ENCODE measurements at regions not wholly inside any gene's neighbourhood (a gene's known extent, or its start where the extent isn't known, plus 50 kb on each side); places are given as distances from the start of the nearest gene placed in this dataset.

- no peak overlapping the region for H3K4me3 ChIP-seq (ENCODE audit: low read depth, low read length)
- no peak for TF ChIP-seq CTCF (conservative IDR thresholded peaks at IDR 0.05; ENCODE audit: low read depth, low read length)
- no peak for DNase-seq (ENCODE audit: low read depth)
Measured at GRCh38 chr6:56005426-56005825, 130.0 kb upstream of the BMP5 start.

GRCh38 chr6:56004426-56004825 is 129.0 kb upstream of the BMP5 start:
- peak; percentile 55 for DNase-seq (ENCODE audit: low read depth)
- no peak overlapping the region for H3K4me3 ChIP-seq (ENCODE audit: low read depth, low read length)
- TF ChIP-seq CTCF (conservative IDR thresholded peaks at IDR 0.05; ENCODE audit: low read depth, low read length): no peak

GRCh38 chr6:56003616-56004015 is 128.2 kb upstream of the BMP5 start:
- no peak for TF ChIP-seq CTCF (conservative IDR thresholded peaks at IDR 0.05; ENCODE audit: low read depth, low read length)
- no peak overlapping the region for H3K4me3 ChIP-seq (ENCODE audit: low read depth, low read length)
- DNase-seq (ENCODE audit: low read depth): no peak

GRCh38 chr6:56002336-56002735 is 126.9 kb upstream of the BMP5 start:
- TF ChIP-seq CTCF (conservative IDR thresholded peaks at IDR 0.05; ENCODE audit: low read depth, low read length): no peak
- no peak for DNase-seq (ENCODE audit: low read depth)
- H3K4me3 ChIP-seq (ENCODE audit: low read depth, low read length): no peak overlapping the region

- TF ChIP-seq CTCF (conservative IDR thresholded peaks at IDR 0.05; ENCODE audit: low read depth, low read length): no peak
- no peak for DNase-seq (ENCODE audit: low read depth)
- H3K4me3 ChIP-seq (ENCODE audit: low read depth, low read length): no peak overlapping the region
Measured at GRCh38 chr6:55998576-55998975, 123.2 kb upstream of the BMP5 start.

GRCh38 chr6:55997223-55997874 is 122.0 kb upstream of the BMP5 start:
- no peak for TF ChIP-seq CTCF (conservative IDR thresholded peaks at IDR 0.05; ENCODE audit: low read depth, low read length)
- no peak overlapping the region for H3K4me3 ChIP-seq (ENCODE audit: low read depth, low read length)
- no peak for DNase-seq (ENCODE audit: low read depth)

GRCh38 chr6:55994531-55994930 is 119.1 kb upstream of the BMP5 start:
- no peak for DNase-seq (ENCODE audit: low read depth)
- TF ChIP-seq CTCF (conservative IDR thresholded peaks at IDR 0.05; ENCODE audit: low read depth, low read length): no peak
- H3K4me3 ChIP-seq (ENCODE audit: low read depth, low read length): no peak overlapping the region
